ENCODE measurements at regions not wholly inside any gene's neighbourhood (a gene's known extent, or its start where the extent isn't known, plus 50 kb on each side); places are given as distances from the start of the nearest gene placed in this dataset.

DNA sequence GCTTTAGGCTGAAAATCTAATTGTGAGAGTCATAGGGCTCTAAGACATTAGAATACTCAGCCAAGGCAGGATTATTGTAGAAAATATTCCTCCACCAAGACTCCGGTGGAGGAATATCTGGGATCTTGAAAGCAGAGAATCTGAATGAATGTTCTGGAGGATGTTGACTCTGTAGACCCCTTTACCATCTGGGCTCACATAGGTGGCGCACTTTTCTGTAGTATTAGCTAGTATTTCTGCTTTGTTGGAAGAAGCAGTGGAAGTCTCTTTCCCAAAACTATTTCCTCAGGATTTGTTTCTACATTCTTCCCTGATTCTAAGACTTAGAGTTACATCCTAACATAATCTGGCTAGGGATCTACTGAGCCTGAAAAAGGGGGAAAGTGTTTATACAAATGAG lies 752.4 kb upstream of the SEMA6A start:
- ChIA-PET CTCF (no interaction called here), POLR2A (no interaction called here)
- no peaks in the 10 kb centered on the region for H3K4me1 Mint-ChIP-seq
- ATAC-seq (peak; percentile 52; the same call in 1 of the 2 replicates), DNase-seq (ENCODE audit: low spot score) (no peak)
- no peaks in the 10 kb centered on the region for H3K27me3 Mint-ChIP-seq (ENCODE audit: low read depth)
- H3K36me3 Mint-ChIP-seq = peaks cover 23% of the 10 kb centered on the region
- H3K9me3 Mint-ChIP-seq = peaks cover 36% of the 10 kb centered on the region
- TF ChIP-seq, protein P1, sequence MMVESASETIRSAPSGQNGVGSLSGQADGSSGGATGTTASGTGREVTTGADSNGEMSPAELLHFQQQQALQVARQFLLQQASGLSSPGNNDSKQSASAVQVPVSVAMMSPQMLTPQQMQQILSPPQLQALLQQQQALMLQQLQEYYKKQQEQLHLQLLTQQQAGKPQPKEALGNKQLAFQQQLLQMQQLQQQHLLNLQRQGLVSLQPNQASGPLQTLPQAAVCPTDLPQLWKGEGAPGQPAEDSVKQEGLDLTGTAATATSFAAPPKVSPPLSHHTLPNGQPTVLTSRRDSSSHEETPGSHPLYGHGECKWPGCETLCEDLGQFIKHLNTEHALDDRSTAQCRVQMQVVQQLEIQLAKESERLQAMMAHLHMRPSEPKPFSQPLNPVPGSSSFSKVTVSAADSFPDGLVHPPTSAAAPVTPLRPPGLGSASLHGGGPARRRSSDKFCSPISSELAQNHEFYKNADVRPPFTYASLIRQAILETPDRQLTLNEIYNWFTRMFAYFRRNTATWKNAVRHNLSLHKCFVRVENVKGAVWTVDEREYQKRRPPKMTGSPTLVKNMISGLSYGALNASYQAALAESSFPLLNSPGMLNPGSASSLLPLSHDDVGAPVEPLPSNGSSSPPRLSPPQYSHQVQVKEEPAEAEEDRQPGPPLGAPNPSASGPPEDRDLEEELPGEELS (CRISPR knock-in tag; IDR thresholded peaks at IDR 0.05) = no peak
- TF ChIP-seq, protein P2, sequence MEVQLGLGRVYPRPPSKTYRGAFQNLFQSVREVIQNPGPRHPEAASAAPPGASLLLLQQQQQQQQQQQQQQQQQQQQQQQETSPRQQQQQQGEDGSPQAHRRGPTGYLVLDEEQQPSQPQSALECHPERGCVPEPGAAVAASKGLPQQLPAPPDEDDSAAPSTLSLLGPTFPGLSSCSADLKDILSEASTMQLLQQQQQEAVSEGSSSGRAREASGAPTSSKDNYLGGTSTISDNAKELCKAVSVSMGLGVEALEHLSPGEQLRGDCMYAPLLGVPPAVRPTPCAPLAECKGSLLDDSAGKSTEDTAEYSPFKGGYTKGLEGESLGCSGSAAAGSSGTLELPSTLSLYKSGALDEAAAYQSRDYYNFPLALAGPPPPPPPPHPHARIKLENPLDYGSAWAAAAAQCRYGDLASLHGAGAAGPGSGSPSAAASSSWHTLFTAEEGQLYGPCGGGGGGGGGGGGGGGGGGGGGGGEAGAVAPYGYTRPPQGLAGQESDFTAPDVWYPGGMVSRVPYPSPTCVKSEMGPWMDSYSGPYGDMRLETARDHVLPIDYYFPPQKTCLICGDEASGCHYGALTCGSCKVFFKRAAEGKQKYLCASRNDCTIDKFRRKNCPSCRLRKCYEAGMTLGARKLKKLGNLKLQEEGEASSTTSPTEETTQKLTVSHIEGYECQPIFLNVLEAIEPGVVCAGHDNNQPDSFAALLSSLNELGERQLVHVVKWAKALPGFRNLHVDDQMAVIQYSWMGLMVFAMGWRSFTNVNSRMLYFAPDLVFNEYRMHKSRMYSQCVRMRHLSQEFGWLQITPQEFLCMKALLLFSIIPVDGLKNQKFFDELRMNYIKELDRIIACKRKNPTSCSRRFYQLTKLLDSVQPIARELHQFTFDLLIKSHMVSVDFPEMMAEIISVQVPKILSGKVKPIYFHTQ (CRISPR knock-in tag; IDR thresholded peaks at IDR 0.05) = no peak
- no peak for TF ChIP-seq ZNF671 (CRISPR knock-in tag; IDR thresholded peaks at IDR 0.05)
- TF ChIP-seq TEAD1 (CRISPR knock-in tag; IDR thresholded peaks at IDR 0.05) = no peak
- TF ChIP-seq FOXP1 (CRISPR knock-in tag; IDR thresholded peaks at IDR 0.05; ENCODE audit: borderline replicate concordance) = no peak
- TF ChIP-seq, protein P3, sequence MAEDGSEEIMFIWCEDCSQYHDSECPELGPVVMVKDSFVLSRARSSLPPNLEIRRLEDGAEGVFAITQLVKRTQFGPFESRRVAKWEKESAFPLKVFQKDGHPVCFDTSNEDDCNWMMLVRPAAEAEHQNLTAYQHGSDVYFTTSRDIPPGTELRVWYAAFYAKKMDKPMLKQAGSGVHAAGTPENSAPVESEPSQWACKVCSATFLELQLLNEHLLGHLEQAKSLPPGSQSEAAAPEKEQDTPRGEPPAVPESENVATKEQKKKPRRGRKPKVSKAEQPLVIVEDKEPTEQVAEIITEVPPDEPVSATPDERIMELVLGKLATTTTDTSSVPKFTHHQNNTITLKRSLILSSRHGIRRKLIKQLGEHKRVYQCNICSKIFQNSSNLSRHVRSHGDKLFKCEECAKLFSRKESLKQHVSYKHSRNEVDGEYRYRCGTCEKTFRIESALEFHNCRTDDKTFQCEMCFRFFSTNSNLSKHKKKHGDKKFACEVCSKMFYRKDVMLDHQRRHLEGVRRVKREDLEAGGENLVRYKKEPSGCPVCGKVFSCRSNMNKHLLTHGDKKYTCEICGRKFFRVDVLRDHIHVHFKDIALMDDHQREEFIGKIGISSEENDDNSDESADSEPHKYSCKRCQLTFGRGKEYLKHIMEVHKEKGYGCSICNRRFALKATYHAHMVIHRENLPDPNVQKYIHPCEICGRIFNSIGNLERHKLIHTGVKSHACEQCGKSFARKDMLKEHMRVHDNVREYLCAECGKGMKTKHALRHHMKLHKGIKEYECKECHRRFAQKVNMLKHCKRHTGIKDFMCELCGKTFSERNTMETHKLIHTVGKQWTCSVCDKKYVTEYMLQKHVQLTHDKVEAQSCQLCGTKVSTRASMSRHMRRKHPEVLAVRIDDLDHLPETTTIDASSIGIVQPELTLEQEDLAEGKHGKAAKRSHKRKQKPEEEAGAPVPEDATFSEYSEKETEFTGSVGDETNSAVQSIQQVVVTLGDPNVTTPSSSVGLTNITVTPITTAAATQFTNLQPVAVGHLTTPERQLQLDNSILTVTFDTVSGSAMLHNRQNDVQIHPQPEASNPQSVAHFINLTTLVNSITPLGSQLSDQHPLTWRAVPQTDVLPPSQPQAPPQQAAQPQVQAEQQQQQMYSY (CRISPR knock-in tag; IDR thresholded peaks at IDR 0.05) = no peak
- no peak for TF ChIP-seq HMGA2 (CRISPR knock-in tag; IDR thresholded peaks at IDR 0.05)
- TF ChIP-seq TCF7 (CRISPR knock-in tag; IDR thresholded peaks at IDR 0.05; ENCODE audit: low read depth) = no peak
- TF ChIP-seq, protein P4, sequence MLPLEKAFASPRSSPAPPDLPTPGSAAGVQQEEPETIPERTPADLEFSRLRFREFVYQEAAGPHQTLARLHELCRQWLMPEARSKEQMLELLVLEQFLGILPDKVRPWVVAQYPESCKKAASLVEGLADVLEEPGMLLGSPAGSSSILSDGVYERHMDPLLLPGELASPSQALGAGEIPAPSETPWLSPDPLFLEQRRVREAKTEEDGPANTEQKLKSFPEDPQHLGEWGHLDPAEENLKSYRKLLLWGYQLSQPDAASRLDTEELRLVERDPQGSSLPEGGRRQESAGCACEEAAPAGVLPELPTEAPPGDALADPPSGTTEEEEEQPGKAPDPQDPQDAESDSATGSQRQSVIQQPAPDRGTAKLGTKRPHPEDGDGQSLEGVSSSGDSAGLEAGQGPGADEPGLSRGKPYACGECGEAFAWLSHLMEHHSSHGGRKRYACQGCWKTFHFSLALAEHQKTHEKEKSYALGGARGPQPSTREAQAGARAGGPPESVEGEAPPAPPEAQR (CRISPR knock-in tag; IDR thresholded peaks at IDR 0.05) = no peak
- TF ChIP-seq SMAD4 (CRISPR knock-in tag; IDR thresholded peaks at IDR 0.05) = no peak
- TF ChIP-seq ZNF396 (CRISPR knock-in tag; IDR thresholded peaks at IDR 0.05; ENCODE audit: borderline replicate concordance) = no peak
- TF ChIP-seq ZNF219 (CRISPR knock-in tag; IDR thresholded peaks at IDR 0.05; ENCODE audit: borderline replicate concordance) = no peak
- TF ChIP-seq, protein P5, sequence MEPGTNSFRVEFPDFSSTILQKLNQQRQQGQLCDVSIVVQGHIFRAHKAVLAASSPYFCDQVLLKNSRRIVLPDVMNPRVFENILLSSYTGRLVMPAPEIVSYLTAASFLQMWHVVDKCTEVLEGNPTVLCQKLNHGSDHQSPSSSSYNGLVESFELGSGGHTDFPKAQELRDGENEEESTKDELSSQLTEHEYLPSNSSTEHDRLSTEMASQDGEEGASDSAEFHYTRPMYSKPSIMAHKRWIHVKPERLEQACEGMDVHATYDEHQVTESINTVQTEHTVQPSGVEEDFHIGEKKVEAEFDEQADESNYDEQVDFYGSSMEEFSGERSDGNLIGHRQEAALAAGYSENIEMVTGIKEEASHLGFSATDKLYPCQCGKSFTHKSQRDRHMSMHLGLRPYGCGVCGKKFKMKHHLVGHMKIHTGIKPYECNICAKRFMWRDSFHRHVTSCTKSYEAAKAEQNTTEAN (CRISPR knock-in tag; IDR thresholded peaks at IDR 0.05) = no peak
- TF ChIP-seq, protein P6, sequence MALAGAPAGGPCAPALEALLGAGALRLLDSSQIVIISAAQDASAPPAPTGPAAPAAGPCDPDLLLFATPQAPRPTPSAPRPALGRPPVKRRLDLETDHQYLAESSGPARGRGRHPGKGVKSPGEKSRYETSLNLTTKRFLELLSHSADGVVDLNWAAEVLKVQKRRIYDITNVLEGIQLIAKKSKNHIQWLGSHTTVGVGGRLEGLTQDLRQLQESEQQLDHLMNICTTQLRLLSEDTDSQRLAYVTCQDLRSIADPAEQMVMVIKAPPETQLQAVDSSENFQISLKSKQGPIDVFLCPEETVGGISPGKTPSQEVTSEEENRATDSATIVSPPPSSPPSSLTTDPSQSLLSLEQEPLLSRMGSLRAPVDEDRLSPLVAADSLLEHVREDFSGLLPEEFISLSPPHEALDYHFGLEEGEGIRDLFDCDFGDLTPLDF (CRISPR knock-in tag; IDR thresholded peaks at IDR 0.05) = no peak
- TF ChIP-seq KAT7 (CRISPR knock-in tag; IDR thresholded peaks at IDR 0.05; ENCODE audit: borderline replicate concordance) = no peak
- TF ChIP-seq JUN (CRISPR knock-in tag; IDR thresholded peaks at IDR 0.05) = no peak
- TF ChIP-seq JAZF1 (CRISPR knock-in tag; IDR thresholded peaks at IDR 0.05) = no peak
- no peak for TF ChIP-seq CREM (CRISPR knock-in tag; IDR thresholded peaks at IDR 0.05)
- no peak for TF ChIP-seq IRF2 (CRISPR knock-in tag; IDR thresholded peaks at IDR 0.05; ENCODE audit: borderline replicate concordance, low read depth)
- H3K4me3 Mint-ChIP-seq = no peak overlapping the region
- no peak overlapping the region for H3K27ac Mint-ChIP-seq
